Right atrium auricular region (tissue), 2 donors: ENCODE measurements at regions not wholly inside any gene's neighbourhood (a gene's known extent, or its start where the extent isn't known, plus 50 kb on each side); places are given as distances from the start of the nearest gene placed in this dataset.
A peak's percentile ranks its signal among the peaks of the same experiment; 100 is the strongest.

Source experiments
- DNase-seq: peaks from one replicate; pipeline ENCODE4 v3.0.0-alpha.2; 2019; ENCODE audit warnings: low spot score
- H3K27ac ChIP-seq, 2 donors: fragments of 200-600 bp; sonication (generic); 1 replicate in 1 of 2; 2 replicates in 1 of 2; pipeline ENCODE4 v1.5.1; 2016 to 2019
- H3K27me3 ChIP-seq, 2 donors: fragments of 200-600 bp; sonication (generic); one replicate each; pipeline versions ENCODE4 v1.5.1 to v1.6.0; 2017 to 2019
- H3K36me3 ChIP-seq: fragments of 200-600 bp; sonication (generic); one replicate; pipeline ENCODE4 v1.5.1; 2016
- H3K4me1 ChIP-seq, 2 donors: fragments of 200-600 bp; sonication (generic); one replicate each; pipeline versions ENCODE4 v1.5.1 to v1.6.0; 2017 to 2019
- H3K4me3 ChIP-seq, 2 donors: fragments of 200-600 bp; sonication (generic); 1 replicate in 1 of 2; 2 replicates in 1 of 2; pipeline ENCODE4 v1.5.1; 2017 to 2019; ENCODE audit warnings: mild to moderate bottlenecking in 1 of 2, moderate library complexity in 1 of 2
- H3K9me3 ChIP-seq, 2 donors: fragments of 200-600 bp; sonication (generic); one replicate each; pipeline ENCODE4 v1.5.1; 2019
- TF ChIP-seq, protein P1 (sequence below), 2 donors: fragments of 200-600 bp; sonication (generic); IDR thresholded peaks; one replicate each; pipeline ENCODE4 v1.5.1; 2019; ENCODE audit warnings: antibody characterized with exemption in 2 of 2

DNA sequence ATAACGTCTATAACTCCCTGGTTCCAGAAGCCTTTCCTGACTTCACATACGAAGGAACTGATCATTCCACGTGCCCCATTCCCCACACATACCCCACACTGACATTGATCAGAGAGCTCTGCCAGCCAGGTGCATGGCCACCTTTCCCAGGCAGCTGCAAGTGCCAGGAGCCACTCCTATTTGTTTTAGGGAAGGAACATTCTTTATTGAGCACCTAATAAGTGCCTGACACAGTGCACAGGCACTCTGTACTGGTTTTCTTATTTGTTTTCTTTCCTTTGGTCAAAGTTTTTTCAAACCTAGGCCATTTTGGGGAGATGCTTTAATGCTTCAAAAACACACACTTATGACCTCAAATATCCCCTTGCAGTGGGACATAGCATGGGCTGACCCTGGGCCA lies 50.0 kb downstream of the PITPNM2 start:
- Histone ChIP-seq H3K9me3 (no peaks in the 10 kb centered on the region), H3K4me3 (no peak overlapping the region), H3K36me3 (no peaks in the 10 kb centered on the region), H3K27me3 (no peaks in the 10 kb centered on the region), H3K27ac (peak overlapping the region; percentile 66 to 87), H3K4me1 (peaks cover 0 to 78% of the 10 kb centered on the region in 2 donors)
- TF ChIP-seq, protein P1, sequence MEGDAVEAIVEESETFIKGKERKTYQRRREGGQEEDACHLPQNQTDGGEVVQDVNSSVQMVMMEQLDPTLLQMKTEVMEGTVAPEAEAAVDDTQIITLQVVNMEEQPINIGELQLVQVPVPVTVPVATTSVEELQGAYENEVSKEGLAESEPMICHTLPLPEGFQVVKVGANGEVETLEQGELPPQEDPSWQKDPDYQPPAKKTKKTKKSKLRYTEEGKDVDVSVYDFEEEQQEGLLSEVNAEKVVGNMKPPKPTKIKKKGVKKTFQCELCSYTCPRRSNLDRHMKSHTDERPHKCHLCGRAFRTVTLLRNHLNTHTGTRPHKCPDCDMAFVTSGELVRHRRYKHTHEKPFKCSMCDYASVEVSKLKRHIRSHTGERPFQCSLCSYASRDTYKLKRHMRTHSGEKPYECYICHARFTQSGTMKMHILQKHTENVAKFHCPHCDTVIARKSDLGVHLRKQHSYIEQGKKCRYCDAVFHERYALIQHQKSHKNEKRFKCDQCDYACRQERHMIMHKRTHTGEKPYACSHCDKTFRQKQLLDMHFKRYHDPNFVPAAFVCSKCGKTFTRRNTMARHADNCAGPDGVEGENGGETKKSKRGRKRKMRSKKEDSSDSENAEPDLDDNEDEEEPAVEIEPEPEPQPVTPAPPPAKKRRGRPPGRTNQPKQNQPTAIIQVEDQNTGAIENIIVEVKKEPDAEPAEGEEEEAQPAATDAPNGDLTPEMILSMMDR (IDR thresholded peaks at IDR 0.05) = no peak
- DNase-seq = no peak

DNA sequence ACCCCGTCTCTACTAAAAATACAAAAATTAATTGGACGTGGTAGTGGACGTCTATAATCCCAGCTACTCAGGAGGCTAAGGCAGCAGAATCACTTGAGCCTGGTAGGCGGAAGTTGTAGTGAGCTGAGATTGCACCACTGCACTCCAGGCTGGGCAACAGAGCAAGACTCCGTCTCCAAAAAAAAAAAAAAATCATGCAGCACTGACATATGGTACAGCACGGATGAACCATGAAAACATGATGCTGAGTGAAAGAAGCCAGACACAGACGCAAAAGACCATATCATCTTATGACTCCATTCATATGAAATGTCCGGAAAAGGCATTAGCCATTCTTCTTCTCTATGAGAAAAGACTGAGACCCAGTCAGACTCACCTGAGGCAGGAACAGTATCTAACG lies 50.4 kb downstream of the PITPNM2 start:
- H3K27me3 ChIP-seq = no peaks in the 10 kb centered on the region
- H3K9me3 ChIP-seq = no peaks in the 10 kb centered on the region
- H3K4me1 ChIP-seq = peaks cover 0 to 78% of the 10 kb centered on the region in 2 donors
- TF ChIP-seq, protein P1 (IDR thresholded peaks at IDR 0.05) = no peak
- no peak overlapping the region for H3K4me3 ChIP-seq
- DNase-seq = no peak
- H3K36me3 ChIP-seq = no peaks in the 10 kb centered on the region
- H3K27ac ChIP-seq = peak overlapping the region; percentile 66 to 87

DNA sequence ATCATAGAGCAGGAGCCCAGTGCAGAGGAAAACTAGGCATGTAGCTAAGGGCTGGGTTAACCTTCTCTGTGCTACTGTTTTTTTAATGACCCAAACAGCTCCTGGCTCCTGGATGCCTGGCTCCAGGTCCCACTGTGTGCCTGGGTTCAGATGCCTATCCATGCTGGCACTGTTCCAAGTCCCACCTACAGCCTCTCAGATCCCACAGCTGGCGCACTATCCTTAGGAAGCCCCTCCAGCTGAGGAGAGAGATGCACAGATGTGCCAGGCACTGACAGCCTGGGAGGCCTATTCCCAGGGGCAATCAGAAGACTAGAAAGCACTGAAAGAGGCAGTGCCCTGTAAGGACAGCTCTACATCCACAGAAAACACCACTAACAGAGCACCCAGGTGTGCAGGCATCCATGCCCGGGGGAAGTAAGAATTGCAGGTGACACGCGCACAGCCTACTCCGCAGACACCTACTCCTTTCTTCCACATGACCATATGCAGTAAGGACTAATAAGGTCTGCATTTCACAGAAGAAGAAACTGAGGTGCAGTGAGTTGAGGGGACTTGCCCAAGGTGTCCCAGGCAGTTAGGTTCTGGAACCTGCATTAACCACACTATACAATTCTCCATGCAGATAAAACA lies 51.2 kb downstream of the PITPNM2 start:
- Histone ChIP-seq H3K27me3 (no peaks in the 10 kb centered on the region), H3K4me1 (peaks cover 0 to 86% of the 10 kb centered on the region in 2 donors), H3K27ac (peak overlapping the region; percentile 87 to 89), H3K36me3 (no peaks in the 10 kb centered on the region), H3K4me3 (no peak overlapping the region), H3K9me3 (no peaks in the 10 kb centered on the region)
- DNase-seq = no peak
- TF ChIP-seq, protein P1 (IDR thresholded peaks at IDR 0.05) = no peak

DNA sequence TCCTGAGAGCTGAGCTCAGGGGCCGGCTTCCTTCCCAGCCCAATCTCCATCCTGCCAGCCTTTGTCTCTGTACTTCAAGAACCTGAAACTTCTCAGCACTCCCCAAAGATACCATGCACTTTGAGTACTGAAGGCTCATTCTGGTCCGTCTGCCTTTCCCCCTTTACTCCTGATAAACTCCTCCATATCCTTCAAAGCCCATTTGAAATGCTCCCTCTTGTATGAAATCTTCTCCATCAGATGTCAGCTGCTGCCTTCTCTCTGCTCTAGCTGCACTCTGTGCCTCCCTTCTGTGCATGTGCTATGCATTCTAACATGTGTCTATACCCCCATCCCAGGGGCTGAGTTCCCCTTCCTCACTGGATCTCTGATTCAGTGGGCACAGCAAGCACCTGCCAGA lies 52.1 kb downstream of the PITPNM2 start:
- no peak for DNase-seq
- Histone ChIP-seq H3K4me3 (no peak overlapping the region), H3K27me3 (no peaks in the 10 kb centered on the region), H3K4me1 (peaks cover 0 to 93% of the 10 kb centered on the region in 2 donors), H3K27ac (peak overlapping the region; percentile 87 to 89), H3K9me3 (no peaks in the 10 kb centered on the region), H3K36me3 (no peaks in the 10 kb centered on the region)
- TF ChIP-seq, protein P1 (IDR thresholded peaks at IDR 0.05) = no peak

DNA sequence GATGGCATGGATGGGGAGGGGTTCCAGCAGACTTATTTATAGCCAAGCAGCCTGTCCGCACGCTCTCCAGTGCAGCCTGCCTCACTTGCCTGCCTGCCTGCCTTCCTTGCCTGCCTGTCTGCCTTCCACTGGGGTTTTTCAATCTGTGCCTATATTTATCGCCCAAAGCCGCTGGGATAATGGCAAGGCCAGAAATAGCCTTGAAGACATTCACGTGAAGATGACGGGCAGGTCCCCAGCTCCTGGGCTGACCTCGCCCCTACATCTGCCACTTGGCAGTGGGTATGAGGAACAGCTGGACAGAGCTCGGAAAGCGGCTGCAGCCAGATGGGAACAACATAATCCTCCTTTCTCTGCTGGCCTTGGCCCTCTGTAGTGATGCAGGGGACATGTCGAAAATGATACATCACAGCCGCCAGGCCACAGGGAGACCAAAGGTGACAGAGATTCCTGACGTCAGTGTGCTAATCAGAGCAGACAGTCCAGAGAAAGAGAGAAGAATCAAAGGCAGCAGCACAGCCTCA lies 53.3 kb downstream of the PITPNM2 start:
- Histone ChIP-seq H3K4me1 (peaks cover 0 to 88% of the 10 kb centered on the region in 2 donors), H3K27me3 (no peaks in the 10 kb centered on the region), H3K4me3 (no peak overlapping the region), H3K36me3 (no peaks in the 10 kb centered on the region), H3K27ac (peak overlapping the region; percentile 87 to 89), H3K9me3 (no peaks in the 10 kb centered on the region)
- TF ChIP-seq, protein P1 (IDR thresholded peaks at IDR 0.05) = no peak
- DNase-seq = peak; percentile 68

DNA sequence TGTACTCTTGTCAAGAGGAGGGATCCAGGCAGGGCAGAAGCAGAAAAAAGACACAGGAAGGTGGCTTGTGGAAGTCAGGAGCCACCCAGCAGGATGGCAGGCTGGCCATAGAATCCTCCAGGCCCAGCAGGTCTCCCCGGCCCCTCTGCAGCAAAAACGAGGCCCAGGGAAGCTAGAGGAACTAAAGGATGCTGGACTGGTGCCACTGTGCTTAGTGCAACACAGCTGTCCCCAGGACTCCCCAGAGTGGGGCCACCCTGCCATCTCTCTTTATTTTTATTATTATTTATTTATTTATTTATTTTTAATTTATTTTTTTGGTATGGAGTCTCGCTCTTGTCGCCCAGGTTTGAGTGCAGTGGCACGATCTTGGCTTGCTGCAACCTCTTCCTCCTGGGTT lies 54.1 kb downstream of the PITPNM2 start:
- Histone ChIP-seq H3K27ac (peak overlapping the region; percentile 87 to 89), H3K9me3 (no peaks in the 10 kb centered on the region), H3K27me3 (no peaks in the 10 kb centered on the region), H3K36me3 (no peaks in the 10 kb centered on the region), H3K4me3 (no peak overlapping the region), H3K4me1 (peaks cover 0 to 82% of the 10 kb centered on the region in 2 donors)
- TF ChIP-seq, protein P1 (IDR thresholded peaks at IDR 0.05) = no peak
- no peak for DNase-seq
